Liver (tissue), 8 donors: ENCODE measurements at regions not wholly inside any gene's neighbourhood (a gene's known extent, or its start where the extent isn't known, plus 50 kb on each side); places are given as distances from the start of the nearest gene placed in this dataset.

ENCODE experiments used
- DNase-seq: peaks from one replicate; pipeline ENCODE4 v3.0.0-alpha.2; 2017; ENCODE audit warnings: low spot score
- H3K27ac ChIP-seq, 2 donors: one replicate each; pipeline ENCODE4 v1.7.0; 2013; ENCODE audit warnings: inconsistent platforms in 2 of 2, low read length in 2 of 2, control low read depth in 1 of 2, low read depth in 1 of 2, mild to moderate bottlenecking in 1 of 2
- H3K27me3 ChIP-seq, 4 donors: one replicate each; pipeline versions ENCODE4 v1.6.1 to v1.7.0; 2013; ENCODE audit warnings: low read length in 3 of 4, inconsistent platforms in 1 of 4, mild to moderate bottlenecking in 1 of 4, moderate library complexity in 1 of 4; ENCODE audit not compliant: control insufficient read depth in 4 of 4, insufficient read depth in 4 of 4
- H3K36me3 ChIP-seq, 4 donors: one replicate each; pipeline versions ENCODE4 v1.6.1 to v1.7.0; 2013; ENCODE audit warnings: low read length in 3 of 4, mild to moderate bottlenecking in 3 of 4, low read depth in 1 of 4, moderate library complexity in 1 of 4; ENCODE audit not compliant: control insufficient read depth in 4 of 4, insufficient read depth in 3 of 4
- H3K4me1 ChIP-seq, 4 donors: one replicate each; pipeline versions ENCODE4 v1.6.1 to v1.7.0; 2013; ENCODE audit warnings: low read length in 3 of 4, mild to moderate bottlenecking in 3 of 4, moderate library complexity in 1 of 4; ENCODE audit not compliant: control insufficient read depth in 4 of 4, insufficient read depth in 4 of 4
- H3K4me3 ChIP-seq, 3 donors: one replicate each; pipeline versions ENCODE4 v1.6.1 to v1.7.0; 2013; ENCODE audit warnings: low read length in 3 of 3, control low read depth in 1 of 3, low read depth in 1 of 3, mild to moderate bottlenecking in 1 of 3
- H3K9ac ChIP-seq, 2 donors: one replicate each; pipeline ENCODE4 v1.7.0; 2013; ENCODE audit warnings: low read length in 2 of 2, mild to moderate bottlenecking in 2 of 2, moderate library complexity in 2 of 2, control low read depth in 1 of 2, low read depth in 1 of 2
- H3K9me3 ChIP-seq, 4 donors: one replicate each; pipeline versions ENCODE4 v1.6.1 to v1.7.0; 2013; ENCODE audit warnings: low read length in 3 of 4; ENCODE audit not compliant: control insufficient read depth in 4 of 4
- CTCF ChIP-seq: fragments of 150-350 bp; IDR thresholded peaks from 2 replicates; pipeline ENCODE4 v1.5.1; 2017; ENCODE audit warnings: improper control_type of control experiment, low read depth, low read length; ENCODE audit not compliant: missing input control
- HNF4A ChIP-seq, 2 donors: conservative IDR thresholded peaks; 2 replicates each; pipeline ENCODE4 v1.6.1; 2016; ENCODE audit warnings: antibody characterized with exemption in 2 of 2, mild to moderate bottlenecking in 2 of 2
- HNF4G ChIP-seq: IDR thresholded peaks from 2 replicates; pipeline ENCODE4 v1.6.1; 2016; ENCODE audit warnings: antibody characterized with exemption
- MAX ChIP-seq: IDR thresholded peaks from 2 replicates; pipeline ENCODE4 v1.6.1; 2016; ENCODE audit warnings: antibody characterized with exemption
- NR2F2 ChIP-seq: IDR thresholded peaks from 2 replicates; pipeline ENCODE4 v1.6.1; 2016; ENCODE audit warnings: antibody characterized with exemption
- RAD21 ChIP-seq, 2 donors: IDR thresholded peaks; 2 replicates each; pipeline ENCODE4 v1.6.1; 2016; ENCODE audit warnings: antibody characterized with exemption in 2 of 2, mild to moderate bottlenecking in 2 of 2
- REST ChIP-seq: IDR thresholded peaks from 2 replicates; pipeline ENCODE4 v1.6.1; 2016; ENCODE audit warnings: antibody characterized with exemption, mild to moderate bottlenecking
- RXRA ChIP-seq, 2 donors: IDR thresholded peaks; 2 replicates each; pipeline ENCODE4 v1.6.1; 2017 to 2018; ENCODE audit warnings: antibody characterized with exemption in 2 of 2, mild to moderate bottlenecking in 1 of 2
- YY1 ChIP-seq: IDR thresholded peaks from 2 replicates; pipeline ENCODE4 v1.6.1; 2016; ENCODE audit warnings: antibody characterized with exemption, mild to moderate bottlenecking
- ZBTB33 ChIP-seq: IDR thresholded peaks from 2 replicates; pipeline ENCODE4 v1.6.1; 2016; ENCODE audit warnings: antibody characterized with exemption
- WGBS: extraction: QIAGEN DNeasy Blood & Tissue Kit; methylation state at CpG from one replicate; pipeline ENCODE4 v1.1.7; 2013; 5-methylcytosine and 5-hydroxymethylcytosine counted together
- donor health status: healthy.
- donor health status: healthy.
- donor health status: healthy.
- donor health status: healthy.
- donor health status: healthy.

GRCh38 chr4:58561170-58561569 is 1451.0 kb upstream of the IGFBP7 start:
- no peak for TF ChIP-seq NR2F2
- TF ChIP-seq HNF4G: no peak
- no peak for TF ChIP-seq ZBTB33
- TF ChIP-seq RXRA (IDR thresholded peaks at IDR 0.05): no peak
- TF ChIP-seq MAX: no peak
- no peak for TF ChIP-seq REST
- no peak for TF ChIP-seq RAD21 (IDR thresholded peaks at IDR 0.05)
- TF ChIP-seq HNF4A (conservative IDR thresholded peaks at IDR 0.05): no peak
- TF ChIP-seq YY1: no peak
- peaks cover 0 to 1% (median 0%) of the 10 kb centered on the region in 4 donors for H3K9me3 ChIP-seq
- WGBS: 50% methylated on average over 1 of the region's 1 CpG
- H3K4me3 ChIP-seq: no peak overlapping the region
- no peaks in the 10 kb centered on the region for H3K4me1 ChIP-seq
- no peak for DNase-seq
- H3K9ac ChIP-seq: no peak overlapping the region
- no peak overlapping the region for H3K27ac ChIP-seq
- no peaks in the 10 kb centered on the region for H3K27me3 ChIP-seq
- no peaks in the 10 kb centered on the region for H3K36me3 ChIP-seq

GRCh38 chr4:58560736-58561135 is 1450.6 kb upstream of the IGFBP7 start:
- no peaks in the 10 kb centered on the region for H3K4me1 ChIP-seq
- no peaks in the 10 kb centered on the region for H3K27me3 ChIP-seq

More at GRCh38 chr4:58560736-58561135, 1450.6 kb upstream of the IGFBP7 start:
- Histone ChIP-seq H3K27ac (no peak overlapping the region), H3K36me3 (no peaks in the 10 kb centered on the region), H3K9ac (no peak overlapping the region), H3K4me3 (no peak overlapping the region), H3K9me3 (peaks cover 0 to 1% (median 0%) of the 10 kb centered on the region in 4 donors)
- DNase-seq: no peak
- WGBS: 63% methylated on average over 1 of the region's 1 CpG
- TF ChIP-seq CTCF (no peak), NR2F2 (no peak)
